HFFc6 (cell line): ENCODE measurements at regions not wholly inside any gene's neighbourhood (a gene's known extent, or its start where the extent isn't known, plus 50 kb on each side); places are given as distances from the start of the nearest gene placed in this dataset.

ENCODE experiments used
- DNase-seq: peaks from one replicate; pipeline ENCODE4 v3.0.0-alpha.2; 2018
- H3K27ac Mint-ChIP-seq: 2 replicates; pipeline ENCODE4 v1.8.0; 2020; ENCODE audit warnings: mild to moderate bottlenecking, mixed read lengths
- H3K27me3 Mint-ChIP-seq: 2 replicates; pipeline ENCODE4 v1.8.0; 2021; ENCODE audit warnings: mild to moderate bottlenecking, moderate library complexity, mixed read lengths; ENCODE audit not compliant: insufficient read depth
- H3K36me3 Mint-ChIP-seq: 2 replicates; pipeline ENCODE4 v1.8.0; 2021; ENCODE audit warnings: low read depth, mixed read lengths
- H3K4me1 Mint-ChIP-seq: 2 replicates; pipeline ENCODE4 v1.8.0; 2020; ENCODE audit warnings: low read depth, mixed read lengths
- H3K4me3 Mint-ChIP-seq: 2 replicates; pipeline ENCODE4 v1.8.0; 2020; ENCODE audit warnings: mild to moderate bottlenecking, moderate library complexity, mixed read lengths
- H3K9me3 Mint-ChIP-seq: 2 replicates; pipeline ENCODE4 v1.8.0; 2020; ENCODE audit warnings: mild to moderate bottlenecking, mixed read lengths
- CTCF ChIP-seq: fragments of 200-600 bp; sonication (generic); IDR thresholded peaks from 2 replicates; pipeline ENCODE4 v1.5.0; 2021; ENCODE audit warnings: antibody characterized with exemption, mild to moderate bottlenecking

- TF ChIP-seq CTCF, result no peak
- Mint-ChIP-seq H3K27ac (no peak overlapping the region), H3K4me3 (no peak overlapping the region), H3K27me3 (peaks cover 2% of the 10 kb centered on the region; the same call in 1 of the 2 replicates), H3K9me3 (peaks cover 29% of the 10 kb centered on the region), H3K36me3 (no peaks in the 10 kb centered on the region), H3K4me1 (no peaks in the 10 kb centered on the region)
- DNase-seq, result no peak
Measured at GRCh38 chr10:107546284-107546683, 381.8 kb upstream of the SORCS1 start.

- no peak overlapping the region for H3K4me3 Mint-ChIP-seq
- no peak for DNase-seq
- TF ChIP-seq CTCF, result no peak
Measured at GRCh38 chr10:107545717-107546116, 381.2 kb upstream of the SORCS1 start.

GRCh38 chr10:107544706-107545520 lies 380.4 kb upstream of the SORCS1 start:
- no peak for TF ChIP-seq CTCF
- Mint-ChIP-seq H3K27ac (no peak overlapping the region), H3K4me3 (no peak overlapping the region), H3K9me3 (peaks cover 20% of the 10 kb centered on the region), H3K4me1 (no peaks in the 10 kb centered on the region), H3K27me3 (no peaks in the 10 kb centered on the region), H3K36me3 (no peaks in the 10 kb centered on the region)
- DNase-seq, result no peak

More at GRCh38 chr10:107545717-107546116, 381.2 kb upstream of the SORCS1 start:
- Mint-ChIP-seq H3K9me3 (peaks cover 24% of the 10 kb centered on the region), H3K27me3 (no peaks in the 10 kb centered on the region), H3K27ac (no peak overlapping the region), H3K36me3 (no peaks in the 10 kb centered on the region), H3K4me1 (no peaks in the 10 kb centered on the region)

- H3K4me1 Mint-ChIP-seq, result no peaks in the 10 kb centered on the region
- no peak overlapping the region for H3K27ac Mint-ChIP-seq
- no peak overlapping the region for H3K4me3 Mint-ChIP-seq
- H3K9me3 Mint-ChIP-seq, result peaks cover 26% of the 10 kb centered on the region
- no peaks in the 10 kb centered on the region for H3K36me3 Mint-ChIP-seq
- no peak for DNase-seq
- TF ChIP-seq CTCF, result no peak
- no peaks in the 10 kb centered on the region for H3K27me3 Mint-ChIP-seq
Measured at GRCh38 chr10:107542607-107543006, 378.1 kb upstream of the SORCS1 start.

GRCh38 chr10:107542016-107542415 lies 377.5 kb upstream of the SORCS1 start:
- no peak overlapping the region for H3K27ac Mint-ChIP-seq
- no peak for TF ChIP-seq CTCF
- no peak for DNase-seq
- H3K9me3 Mint-ChIP-seq, result peaks cover 26% of the 10 kb centered on the region
- no peaks in the 10 kb centered on the region for H3K4me1 Mint-ChIP-seq
- H3K4me3 Mint-ChIP-seq, result no peak overlapping the region
- H3K36me3 Mint-ChIP-seq, result no peaks in the 10 kb centered on the region
- H3K27me3 Mint-ChIP-seq, result no peaks in the 10 kb centered on the region
